ENCODE measurements at regions not wholly inside any gene's neighbourhood (a gene's known extent, or its start where the extent isn't known, plus 50 kb on each side); places are given as distances from the start of the nearest gene placed in this dataset.
A peak's percentile ranks its signal among the peaks of the same experiment; 100 is the strongest.

DNA sequence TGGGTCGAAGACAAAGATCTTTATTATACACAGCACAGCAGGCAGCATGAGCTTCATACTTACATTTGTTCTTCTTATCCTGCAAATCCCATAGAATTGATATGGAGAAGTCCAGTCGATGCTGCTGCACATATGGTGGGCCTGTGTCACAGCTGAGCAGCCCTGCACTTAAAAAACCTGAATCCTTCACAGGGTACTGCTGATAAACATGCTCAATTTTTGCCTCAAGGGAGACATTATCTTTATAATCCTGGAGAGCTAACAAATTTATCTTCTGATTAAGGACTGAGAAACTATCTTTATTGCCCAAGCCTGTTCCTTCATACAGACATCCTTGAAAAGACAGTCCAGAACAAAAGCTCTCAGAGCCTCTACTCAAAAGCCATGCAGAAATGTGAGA lies 434.4 kb upstream of the FAM47C start:
- DNase-seq (ENCODE audit: extremely low spot score), result no peak
- TF ChIP-seq CTCF (IDR thresholded peaks at IDR 0.05; ENCODE audit: control extremely low read depth, extremely low read depth, low read depth, missing control alignments), result no peak
- ChIA-PET CTCF (no interaction called here), POLR2A (no interaction called here)

DNA sequence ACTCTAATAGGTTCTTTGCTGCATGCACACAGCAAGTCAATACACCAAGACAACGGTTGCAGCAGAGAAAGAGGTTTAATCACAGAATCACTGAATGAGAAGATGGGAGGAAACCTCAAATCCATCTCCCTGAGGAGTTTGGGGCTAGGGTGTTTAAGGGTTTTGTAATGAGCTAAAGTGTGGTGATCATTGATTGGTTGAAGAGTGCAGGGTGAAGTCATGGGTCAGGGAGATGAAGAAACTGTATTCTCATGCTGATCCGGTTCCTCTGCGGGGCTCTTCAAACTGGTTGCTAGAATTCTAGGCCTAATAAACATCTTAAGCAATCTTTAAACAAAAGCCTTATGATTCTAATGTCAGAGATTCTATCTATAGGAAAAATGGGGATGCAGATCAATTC lies 432.5 kb upstream of the FAM47C start:
- TF ChIP-seq CTCF (IDR thresholded peaks at IDR 0.05; ENCODE audit: control extremely low read depth, extremely low read depth, low read depth, missing control alignments), result no peak
- DNase-seq (ENCODE audit: extremely low spot score), result no peak
- ChIA-PET CTCF (no interaction called here), POLR2A (no interaction called here)

- ChIA-PET CTCF (no interaction called here), POLR2A (no interaction called here)
- TF ChIP-seq CTCF (IDR thresholded peaks at IDR 0.05; ENCODE audit: control extremely low read depth, extremely low read depth, low read depth, missing control alignments), result no peak
- DNase-seq (ENCODE audit: extremely low spot score), result no peak
Measured at GRCh38 chrX:36577006-36577405, 431.2 kb upstream of the FAM47C start.

DNA sequence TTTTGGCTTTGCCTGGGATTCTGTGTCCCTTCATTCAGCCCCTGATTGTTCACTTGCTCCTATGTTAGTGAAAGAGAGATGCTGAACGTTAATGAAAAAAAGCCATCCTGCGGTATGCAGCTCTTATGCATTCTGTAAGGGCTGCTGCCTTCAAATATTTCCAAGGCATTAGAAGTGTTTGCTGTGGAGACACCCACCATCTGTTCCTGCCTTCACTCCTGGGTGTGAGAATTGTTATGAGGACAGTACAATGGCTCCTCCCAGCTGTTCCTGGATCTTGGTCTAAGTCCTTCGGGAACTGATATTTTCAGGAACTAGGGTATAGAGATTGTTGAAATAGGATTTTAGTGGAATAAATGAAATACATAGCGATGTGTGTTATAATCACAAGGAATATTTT lies 427.1 kb upstream of the FAM47C start:
- TF ChIP-seq CTCF (IDR thresholded peaks at IDR 0.05; ENCODE audit: control extremely low read depth, extremely low read depth, low read depth, missing control alignments), result no peak
- POLR2A ChIA-PET, result no interaction called here
- DNase-seq (ENCODE audit: extremely low spot score), result no peak
- CTCF ChIA-PET, result no interaction called here

DNA sequence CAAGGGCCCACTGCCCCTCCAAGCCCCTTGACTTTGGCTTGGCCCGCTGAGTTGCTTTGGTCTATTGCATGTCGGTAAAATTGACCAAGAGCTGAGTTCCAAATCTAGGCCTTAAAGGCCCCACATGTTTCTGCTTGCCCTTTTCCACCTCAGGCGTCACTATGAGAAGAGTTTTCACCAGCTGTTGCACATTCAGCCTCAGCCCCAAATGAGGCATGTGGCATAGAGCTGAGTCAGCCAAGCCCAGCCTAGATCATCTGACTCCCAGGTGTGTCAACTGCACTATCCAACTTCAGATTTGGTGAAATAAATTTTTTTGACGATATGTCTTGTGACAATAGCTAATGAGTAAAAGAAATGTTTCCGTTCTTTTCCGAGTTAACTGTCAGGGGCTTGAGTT lies 424.5 kb upstream of the FAM47C start:
- TF ChIP-seq CTCF (IDR thresholded peaks at IDR 0.05; ENCODE audit: control extremely low read depth, extremely low read depth, low read depth, missing control alignments), result no peak
- ChIA-PET POLR2A (no interaction called here), CTCF (no interaction called here)
- no peak for DNase-seq (ENCODE audit: extremely low spot score)

DNA sequence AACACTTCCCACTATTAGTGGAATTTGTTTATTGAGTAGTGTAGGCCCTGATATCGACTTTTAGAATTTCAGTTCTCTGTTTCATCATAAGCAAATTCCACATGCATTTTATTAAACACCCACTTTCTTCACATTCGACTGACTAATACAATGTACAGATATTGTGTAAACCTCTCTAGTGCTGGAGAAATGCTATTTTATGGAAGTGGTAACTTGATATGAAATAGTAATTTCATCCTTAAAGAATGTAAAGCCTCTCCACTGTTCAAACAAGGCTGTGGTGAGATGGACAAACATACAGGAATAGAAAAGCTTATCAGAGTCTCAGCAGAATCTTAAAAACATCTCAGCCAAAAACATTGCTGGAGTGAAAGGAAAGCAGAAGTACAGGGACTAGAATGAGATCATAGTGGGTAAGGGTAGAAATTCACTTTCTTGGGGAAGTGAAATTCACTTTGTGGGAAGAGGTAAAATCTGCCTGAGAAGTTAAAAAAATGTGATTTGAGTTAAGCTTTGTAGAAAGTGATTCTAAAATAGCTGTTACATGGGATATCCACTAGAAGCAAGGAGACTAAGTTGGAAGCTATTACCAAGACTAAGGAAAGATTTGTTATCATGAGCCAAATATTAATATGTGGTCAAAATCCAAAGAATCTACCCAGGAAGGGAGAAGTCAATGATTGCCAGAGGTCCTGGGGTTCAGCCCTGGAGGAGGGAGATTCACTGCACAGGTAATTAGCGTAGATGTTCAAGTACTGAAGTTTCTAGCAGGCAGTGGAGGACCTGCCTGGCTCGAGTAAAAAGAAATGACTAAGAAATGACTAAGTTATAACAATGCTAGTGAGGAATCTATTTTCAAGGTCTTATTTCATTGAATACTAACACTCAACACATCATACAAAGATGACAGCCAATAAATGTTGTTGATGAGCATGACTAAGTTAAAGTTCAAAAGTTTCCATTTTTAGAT lies 398.3 kb upstream of the FAM47C start:
- POLR2A ChIA-PET, result no interaction called here
- CTCF ChIA-PET, result no interaction called here
- TF ChIP-seq CTCF (IDR thresholded peaks at IDR 0.05; ENCODE audit: control extremely low read depth, extremely low read depth, low read depth, missing control alignments), result no peak
- DNase-seq (ENCODE audit: extremely low spot score), result peak; percentile 4

Data from GM10248 (cell line).